ENCODE measurements at regions not wholly inside any gene's neighbourhood (a gene's known extent, or its start where the extent isn't known, plus 50 kb on each side); places are given as distances from the start of the nearest gene placed in this dataset.

GRCh38 chr16:86129541-86129940 is 230.6 kb downstream of the IRF8 start:
- no peak for TF ChIP-seq CTCF (IDR thresholded peaks at IDR 0.05)
- no peak for TF ChIP-seq CEBPB (IDR thresholded peaks at IDR 0.05)
- TF ChIP-seq TP53 (CRISPR knock-in tag; IDR thresholded peaks at IDR 0.05) = no peak
- TF ChIP-seq SMC3 (IDR thresholded peaks at IDR 0.05) = no peak
- no peak for TF ChIP-seq MAZ (IDR thresholded peaks at IDR 0.05; ENCODE audit: borderline replicate concordance, low read depth, low read length)
- TF ChIP-seq MYC (IDR thresholded peaks at IDR 0.05; ENCODE audit: borderline replicate concordance, low read length) = no peak
- no peak for TF ChIP-seq POLR2A (IDR thresholded peaks at IDR 0.05; ENCODE audit: low read length)
- TF ChIP-seq MAX (IDR thresholded peaks at IDR 0.05) = no peak
- no peak for TF ChIP-seq NFE2L2 (conservative IDR thresholded peaks at IDR 0.05; ENCODE audit: low read length)
- TF ChIP-seq FOSB (CRISPR knock-in tag; IDR thresholded peaks at IDR 0.05) = no peak
- TF ChIP-seq CHD2 (IDR thresholded peaks at IDR 0.05; ENCODE audit: low read length, partially characterized antibody) = no peak

Data from A549 (cell line).